M059J (cell line): ENCODE measurements at regions not wholly inside any gene's neighbourhood (a gene's known extent, or its start where the extent isn't known, plus 50 kb on each side); places are given as distances from the start of the nearest gene placed in this dataset.
A peak's percentile ranks its signal among the peaks of the same experiment; 100 is the strongest.

Experiments used
- DNase-seq: peaks from one replicate; pipeline ENCODE4 v3.0.0-alpha.2; 2012; ENCODE audit warnings: low read depth

DNA sequence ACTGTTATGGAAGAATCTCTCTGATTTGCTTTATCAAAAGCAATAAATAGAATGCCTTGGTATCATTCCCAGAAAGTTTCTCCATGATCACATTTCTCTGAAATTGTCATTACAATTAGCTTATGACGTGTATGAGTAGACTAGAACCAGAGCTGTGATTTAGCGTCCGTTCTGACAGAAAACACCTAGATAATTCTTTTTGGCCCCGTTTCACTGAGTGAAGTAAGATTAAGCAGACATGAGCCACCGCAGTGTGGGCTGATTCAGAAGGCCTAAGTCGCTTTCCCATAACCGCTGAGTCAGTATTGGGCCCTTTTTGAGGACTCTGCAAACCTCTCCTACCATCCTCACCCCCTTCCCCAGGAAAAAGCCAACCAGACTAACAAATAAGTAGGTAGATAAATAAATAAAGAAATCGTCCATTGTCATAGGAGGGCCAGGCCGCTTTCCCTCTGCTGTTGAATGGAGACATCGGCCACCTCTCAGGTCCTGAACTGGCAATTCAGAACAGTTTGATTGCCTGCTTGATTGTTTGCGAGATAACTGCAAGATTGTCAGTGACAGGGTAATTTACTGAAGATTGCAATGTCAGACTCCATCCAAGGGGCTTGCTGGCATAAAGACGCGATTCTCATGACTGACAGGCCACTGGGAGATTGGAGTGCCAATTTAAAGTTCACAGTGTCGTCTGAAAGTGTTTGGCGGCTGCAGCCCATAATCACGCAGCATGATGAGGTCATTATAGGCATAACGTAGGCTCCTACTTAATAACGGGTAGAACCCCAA is 105.0 kb upstream of the WWC1 start:
- DNase-seq, result no peak

DNA sequence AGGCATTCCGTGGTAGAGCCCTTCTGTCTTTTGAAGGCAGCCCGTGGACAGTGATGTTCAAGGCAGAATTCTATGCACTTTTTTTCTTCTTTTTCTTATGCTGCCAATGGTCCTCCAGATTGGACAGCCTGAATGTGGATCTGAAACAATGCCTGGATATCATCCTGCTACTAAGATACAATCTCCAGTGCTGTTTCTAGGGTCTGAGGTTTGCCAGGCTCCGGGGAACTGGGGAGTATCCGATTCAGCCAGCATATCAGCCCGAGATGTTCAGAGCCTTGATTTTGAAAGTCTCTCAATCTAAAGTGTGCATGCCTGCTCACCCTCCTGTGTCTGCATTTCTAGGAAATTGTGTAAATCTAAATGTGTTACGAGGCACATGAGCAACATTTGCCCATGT is 103.8 kb upstream of the WWC1 start:
- DNase-seq, result no peak

DNA sequence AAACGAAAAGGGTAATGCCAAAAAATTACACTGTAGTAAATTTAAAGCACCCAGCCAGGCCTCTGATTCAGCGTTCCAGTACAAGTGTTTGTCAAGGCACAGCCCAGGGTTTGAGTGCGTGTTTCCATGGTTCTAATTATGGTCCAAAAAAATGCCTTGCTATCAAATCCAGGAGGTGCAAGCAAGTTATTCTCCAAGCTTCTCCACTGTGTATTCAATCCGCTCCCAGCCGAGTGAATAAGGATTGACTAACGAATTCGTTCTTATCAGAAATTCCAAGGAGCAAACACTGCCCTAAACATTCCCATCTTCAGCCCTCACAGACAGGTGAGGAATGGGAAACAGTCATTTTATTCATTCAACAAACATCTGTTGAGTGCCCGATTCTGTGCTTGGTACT is 103.3 kb upstream of the WWC1 start:
- no peak for DNase-seq

DNA sequence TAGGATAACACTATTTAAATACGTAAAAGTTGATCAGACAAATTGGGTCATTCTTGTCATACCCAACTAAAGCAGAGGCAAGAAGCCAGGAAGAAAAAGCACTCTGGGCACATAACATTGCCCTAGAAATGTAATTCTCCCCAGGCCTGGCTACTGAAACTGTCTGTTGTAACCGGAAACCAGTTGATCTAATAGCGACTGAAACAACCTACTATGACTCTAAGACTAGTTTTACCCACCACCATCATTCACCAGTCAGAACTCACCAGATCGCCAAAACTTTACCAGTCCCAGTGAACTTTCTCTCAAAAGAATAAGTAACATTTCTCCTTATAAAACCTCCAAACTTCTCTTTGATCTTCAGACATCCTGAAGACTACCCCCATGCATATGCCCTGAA is 99.3 kb upstream of the WWC1 start:
- no peak for DNase-seq

DNA sequence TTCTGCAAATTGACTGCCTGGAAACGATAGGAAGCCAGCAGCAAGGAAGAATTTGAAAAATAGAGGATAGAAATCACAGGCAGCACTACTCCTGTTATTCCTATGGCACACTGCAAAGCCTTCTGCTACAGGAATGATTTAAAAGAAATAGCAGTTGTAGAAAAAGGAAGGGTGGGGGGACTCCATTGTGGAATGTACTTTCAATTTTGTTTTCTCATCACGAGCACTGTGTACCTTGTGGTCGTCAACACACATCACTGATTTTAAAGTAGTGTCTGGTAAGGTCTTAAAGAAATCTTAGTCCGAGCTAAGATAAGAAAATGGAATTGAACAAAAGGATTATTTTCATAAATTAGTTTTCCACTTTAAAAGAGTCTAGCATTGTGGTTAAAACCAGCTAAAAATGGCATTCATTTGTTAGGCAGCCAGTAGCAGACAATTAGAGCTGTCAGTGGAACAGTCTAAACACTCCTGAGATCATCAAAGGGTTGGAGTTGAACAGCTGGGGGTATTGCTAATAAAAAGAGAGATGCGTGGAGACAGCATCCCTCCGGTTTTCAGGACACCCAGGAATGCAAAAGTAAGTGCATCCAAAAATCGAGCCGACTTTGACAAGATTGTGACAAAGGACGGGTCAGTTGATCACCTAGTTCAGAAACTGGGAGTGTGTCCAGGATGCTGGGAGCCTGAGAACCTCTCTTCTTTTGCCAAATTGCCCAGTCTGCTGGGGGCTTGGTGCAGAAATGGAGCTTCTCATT is 97.8 kb upstream of the WWC1 start:
- no peak for DNase-seq

DNA sequence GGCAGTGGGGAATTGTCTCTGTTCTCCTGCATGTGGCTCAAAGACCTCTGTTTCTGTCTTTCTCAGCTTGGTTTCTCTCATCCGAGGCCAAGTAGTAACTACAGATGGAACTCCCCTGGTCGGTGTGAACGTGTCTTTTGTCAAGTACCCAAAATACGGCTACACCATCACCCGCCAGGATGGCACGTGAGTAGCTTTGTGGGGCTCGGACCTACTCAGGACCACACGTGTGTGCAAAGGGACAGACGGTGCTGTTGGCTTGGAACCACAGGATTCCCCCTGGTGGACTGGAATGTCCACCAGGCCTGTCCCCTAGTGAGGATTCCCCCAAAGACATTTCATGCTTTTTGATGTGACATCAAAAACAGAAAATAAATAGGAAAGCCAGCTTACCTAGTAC is 96.3 kb upstream of the WWC1 start:
- DNase-seq, result no peak

DNA sequence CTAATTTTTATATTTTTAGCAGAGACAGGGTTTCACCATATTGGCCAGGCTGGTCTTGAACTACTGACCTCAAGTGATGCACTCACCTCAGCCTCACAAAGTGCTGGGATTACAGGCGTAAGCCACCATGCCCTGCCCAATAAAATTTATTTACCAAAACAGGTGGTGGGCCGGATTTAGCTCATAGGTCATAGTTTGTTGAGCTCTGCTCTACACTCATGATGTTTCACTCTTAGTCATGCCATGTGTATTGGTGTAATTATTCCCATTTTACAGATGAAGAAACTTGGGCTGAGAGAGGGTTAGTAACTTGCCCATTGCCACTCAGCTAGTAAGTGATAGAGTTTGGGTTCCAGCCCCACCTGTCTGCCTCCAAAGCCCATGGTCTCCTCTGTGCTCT is 93.1 kb upstream of the WWC1 start:
- DNase-seq, result no peak

DNA sequence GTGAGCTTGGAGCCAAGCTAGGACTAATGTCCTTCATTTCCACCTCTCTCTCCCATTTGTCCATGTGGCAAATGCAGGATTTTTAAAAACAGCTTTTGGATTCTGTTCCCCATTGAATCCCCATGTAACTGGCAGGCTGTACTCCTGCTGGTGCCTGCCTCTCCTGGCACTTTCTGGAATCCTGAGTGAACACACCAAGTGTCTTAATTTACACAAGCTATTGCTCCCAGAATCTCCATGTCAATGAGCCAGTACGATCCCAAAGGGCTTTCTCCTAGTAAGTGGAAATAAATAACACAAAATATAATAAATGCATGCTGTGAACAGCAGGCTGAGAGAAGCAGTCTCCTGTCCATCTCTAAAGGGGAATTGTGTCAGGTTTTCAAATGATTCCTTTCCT is 88.4 kb upstream of the WWC1 start:
- no peak for DNase-seq

DNA sequence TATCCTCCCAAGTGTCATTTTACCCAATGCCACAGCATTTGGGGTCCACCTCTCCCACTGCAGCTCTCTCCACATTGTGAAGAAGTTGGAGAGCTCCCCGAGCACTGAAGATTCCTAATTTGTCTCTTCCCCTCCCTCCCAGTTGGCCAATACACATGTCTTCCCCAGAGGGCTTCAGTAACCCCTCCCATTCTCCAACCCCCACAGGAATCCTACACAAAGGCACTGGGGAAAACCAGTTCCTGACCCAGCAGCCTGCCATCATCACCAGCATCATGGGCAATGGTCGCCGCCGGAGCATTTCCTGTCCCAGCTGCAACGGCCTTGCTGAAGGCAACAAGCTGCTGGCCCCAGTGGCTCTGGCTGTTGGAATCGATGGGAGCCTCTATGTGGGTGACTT is 87.3 kb upstream of the WWC1 start:
- no peak for DNase-seq

DNA sequence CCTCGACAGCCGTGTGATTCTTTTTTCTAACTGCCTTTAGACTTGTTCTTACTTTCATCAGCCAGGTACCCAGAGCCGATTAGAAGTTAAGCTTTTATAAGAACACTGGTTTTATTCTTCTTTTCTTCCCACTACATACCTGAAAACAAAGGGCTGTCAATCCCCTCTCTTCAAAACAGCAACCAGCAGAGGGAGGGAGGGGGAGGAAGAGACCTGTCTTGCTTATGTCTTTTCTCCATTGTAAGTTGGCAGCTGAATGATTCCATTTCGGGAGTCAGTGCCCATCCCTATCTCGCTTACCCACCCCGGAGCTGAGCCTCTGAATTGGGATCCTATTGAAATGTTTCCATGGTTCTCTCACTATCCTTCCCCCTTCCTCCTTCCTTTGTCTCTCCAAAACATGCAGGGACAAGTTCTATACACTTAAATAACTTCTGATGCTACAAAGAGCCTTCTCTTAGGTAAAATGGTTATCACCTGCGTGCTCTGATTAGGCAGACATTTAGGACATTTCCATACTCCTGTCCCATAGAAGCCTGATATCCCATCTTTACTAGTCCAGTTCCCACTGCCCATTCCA is 83.9 kb upstream of the WWC1 start:
- DNase-seq, result no peak

DNA sequence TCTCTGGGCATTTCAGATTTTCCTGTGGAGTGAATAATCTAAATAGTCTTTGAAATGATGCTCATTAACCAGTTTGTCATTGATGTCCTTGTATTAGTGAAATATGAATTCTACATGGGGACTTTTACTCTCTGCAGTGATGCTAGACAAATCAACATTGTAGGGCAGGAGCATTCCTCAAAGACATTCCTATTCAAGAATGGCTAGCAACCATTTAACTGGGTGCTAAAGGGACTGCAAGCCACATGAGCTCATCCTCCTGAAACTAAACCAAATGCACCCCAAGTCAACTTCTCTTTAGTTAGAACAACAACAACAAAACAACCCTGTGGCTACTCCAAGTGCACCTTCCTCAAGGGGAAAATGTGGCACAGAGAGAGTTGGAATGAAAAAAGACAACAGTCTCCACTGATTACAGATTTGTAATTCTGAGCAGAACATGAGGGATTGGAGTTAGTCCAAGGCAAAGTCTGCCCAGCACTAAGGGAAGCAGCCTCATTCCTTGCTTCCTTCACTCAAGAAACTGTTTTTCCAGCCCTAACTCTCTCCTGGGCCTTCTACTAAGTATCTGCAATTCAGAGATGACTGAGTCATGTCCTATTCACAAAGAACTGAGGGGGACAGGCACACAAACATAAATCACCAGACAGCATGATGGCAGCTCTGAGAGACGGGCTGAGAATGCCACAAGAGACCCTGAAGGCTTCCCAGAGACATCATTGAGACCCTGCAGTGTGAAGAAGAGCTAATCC is 82.0 kb upstream of the WWC1 start:
- DNase-seq, result no peak

DNA sequence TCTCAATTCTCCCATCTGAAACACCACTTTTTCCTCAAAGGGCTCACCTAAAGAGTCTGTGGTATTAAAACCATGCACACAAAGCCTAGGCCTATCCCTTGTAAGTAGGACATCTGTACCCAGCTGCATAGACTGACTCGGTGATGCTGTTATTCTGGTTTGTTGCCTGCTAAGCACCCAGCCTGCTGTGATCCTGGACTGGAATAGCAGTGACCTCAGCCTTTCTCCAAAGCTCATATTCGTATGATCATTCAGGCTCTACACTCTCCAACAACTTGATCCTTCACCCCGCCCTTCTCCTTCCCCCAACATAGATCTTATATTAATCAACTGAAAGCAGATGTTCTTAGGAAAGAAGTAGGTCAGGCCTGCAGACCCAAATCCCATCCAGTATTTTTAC is 81.4 kb upstream of the WWC1 start:
- DNase-seq, result no peak

DNA sequence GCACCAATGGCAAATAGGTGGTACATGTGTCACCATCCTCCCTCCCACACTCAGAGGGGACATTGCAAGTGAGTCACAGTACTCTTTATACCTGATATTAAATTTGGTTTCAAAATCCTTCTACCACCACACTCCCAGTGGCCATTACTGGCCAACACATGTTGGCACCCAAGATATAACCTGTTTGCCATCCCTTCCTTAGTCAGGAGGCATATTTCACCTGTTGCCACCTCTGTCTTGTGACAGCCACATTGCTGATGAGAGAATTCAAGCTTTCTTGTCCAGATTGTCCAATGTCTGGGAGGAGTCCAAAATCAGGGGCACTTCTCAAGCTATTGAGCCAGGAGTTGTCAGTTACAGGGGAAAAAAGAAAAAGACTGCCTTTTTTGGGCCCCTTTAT is 80.2 kb upstream of the WWC1 start:
- no peak for DNase-seq

DNA sequence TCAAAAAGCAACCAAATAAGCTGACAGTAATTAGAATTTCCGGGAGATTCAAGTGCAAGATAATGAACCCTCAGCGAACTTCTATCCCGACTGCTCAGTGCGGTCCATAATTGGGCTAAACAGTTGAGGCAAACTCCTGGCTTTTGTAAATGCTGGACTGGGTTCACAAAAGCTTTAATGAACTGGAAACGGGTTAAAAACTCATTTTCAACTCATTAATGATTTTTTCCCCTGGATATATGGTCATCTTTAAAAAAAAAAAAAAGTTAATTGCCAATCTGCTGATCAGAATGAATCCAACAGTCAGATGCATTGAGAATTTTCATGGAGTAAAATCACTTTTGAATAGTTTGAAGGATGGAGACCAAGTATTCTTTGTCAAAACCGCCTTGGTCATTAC is 79.5 kb upstream of the WWC1 start:
- DNase-seq, result no peak

DNA sequence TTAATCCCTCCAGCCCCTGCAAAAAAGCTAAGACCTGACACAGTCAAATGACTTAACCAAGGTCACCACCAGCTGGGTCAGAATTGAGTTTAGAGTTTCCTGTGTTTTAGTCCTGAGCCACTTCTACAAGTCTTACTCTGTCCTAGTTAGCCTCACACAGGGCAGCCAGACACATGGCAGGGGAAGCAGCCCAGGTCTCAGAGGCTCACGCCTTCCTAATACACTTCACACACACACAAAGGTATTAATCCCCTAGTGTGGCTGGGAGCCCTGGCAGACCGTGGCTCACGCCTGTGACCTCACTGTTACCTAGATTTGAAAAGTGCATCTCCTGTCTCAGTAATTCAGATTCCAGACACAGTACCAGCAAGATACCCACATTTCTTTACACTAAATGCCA is 77.4 kb upstream of the WWC1 start:
- no peak for DNase-seq

DNA sequence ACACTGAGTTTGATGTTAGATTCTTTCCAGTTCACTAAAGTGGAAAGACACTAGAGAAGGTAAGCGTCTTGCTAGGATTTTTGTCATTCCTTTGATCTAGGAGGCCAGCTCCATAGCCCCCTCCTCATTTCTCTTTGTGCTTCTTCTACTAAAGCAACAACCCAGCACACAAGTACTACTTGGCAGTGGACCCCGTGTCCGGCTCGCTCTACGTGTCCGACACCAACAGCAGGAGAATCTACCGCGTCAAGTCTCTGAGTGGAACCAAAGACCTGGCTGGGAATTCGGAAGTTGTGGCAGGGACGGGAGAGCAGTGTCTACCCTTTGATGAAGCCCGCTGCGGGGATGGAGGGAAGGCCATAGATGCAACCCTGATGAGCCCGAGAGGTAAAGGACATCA is 76.6 kb upstream of the WWC1 start:
- DNase-seq, result no peak

DNA sequence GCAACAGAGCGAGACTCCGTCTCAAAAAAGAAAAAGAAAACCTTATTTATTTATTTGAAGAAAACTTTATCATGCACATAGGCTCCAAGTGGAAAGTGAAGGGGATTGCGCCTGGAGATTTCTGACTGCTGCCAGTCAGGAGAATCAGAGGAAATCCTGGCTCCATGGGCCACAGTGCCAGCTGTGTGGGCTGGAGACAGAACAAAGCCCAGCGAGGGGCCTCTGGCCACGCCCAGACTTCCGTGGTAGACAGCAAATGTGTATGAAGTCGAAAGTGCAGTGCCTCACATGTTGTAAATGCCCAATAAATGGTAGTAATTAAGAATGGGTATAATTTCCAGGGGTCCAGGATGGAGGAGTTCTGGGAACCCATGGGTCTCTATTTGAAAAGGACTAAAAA is 75.8 kb upstream of the WWC1 start:
- DNase-seq, result no peak

DNA sequence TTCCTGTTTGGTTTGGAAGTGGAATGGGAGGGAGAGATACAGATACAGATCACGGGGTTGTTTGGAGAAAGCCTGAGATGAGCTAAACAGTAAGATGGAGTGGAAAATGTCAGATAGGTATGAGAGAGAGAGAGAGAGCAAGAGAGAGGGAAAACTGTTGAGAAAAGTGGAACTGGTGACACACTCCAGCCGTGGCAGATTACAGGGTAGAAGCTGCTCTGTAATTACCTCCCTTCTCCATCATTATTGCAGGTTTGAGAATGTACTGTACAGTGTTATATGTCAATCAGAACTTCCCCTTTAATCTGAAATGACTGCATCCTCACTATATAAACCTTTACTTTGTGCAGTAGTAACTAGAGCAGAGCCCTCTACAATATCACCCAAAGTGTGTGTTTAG is 74.5 kb upstream of the WWC1 start:
- no peak for DNase-seq

DNA sequence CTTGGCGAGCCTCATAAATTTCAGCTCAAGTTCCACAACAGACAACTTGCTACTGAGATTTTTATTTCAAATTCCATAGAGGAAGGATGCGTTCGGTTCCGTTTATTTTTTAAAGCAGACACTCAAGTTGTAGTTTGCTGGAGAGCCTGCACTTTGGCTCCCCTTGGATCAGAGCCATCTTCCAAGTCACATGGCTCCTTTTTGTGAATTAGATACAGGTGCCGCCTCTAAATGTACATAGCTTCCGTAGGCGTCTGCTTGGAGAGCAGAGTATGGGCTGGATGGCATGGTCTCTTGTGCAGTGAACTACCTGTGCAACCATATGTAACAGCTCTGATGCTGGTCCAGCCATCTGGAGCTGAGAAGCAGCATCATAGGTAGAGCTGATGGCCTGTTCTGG is 73.9 kb upstream of the WWC1 start:
- DNase-seq, result no peak

DNA sequence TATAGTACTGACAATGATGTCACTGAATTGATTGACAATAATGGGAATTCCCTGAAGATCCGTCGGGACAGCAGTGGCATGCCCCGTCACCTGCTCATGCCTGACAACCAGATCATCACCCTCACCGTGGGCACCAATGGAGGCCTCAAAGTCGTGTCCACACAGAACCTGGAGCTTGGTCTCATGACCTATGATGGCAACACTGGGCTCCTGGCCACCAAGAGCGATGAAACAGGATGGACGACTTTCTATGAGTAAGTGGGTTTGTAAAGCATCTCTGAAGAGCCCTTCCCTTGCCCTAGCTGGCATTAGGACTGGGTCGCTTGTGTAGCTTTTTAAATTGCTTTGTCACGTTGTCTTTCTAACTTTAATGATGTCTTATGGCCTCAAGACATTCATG is 72.7 kb upstream of the WWC1 start:
- DNase-seq, result no peak

DNA sequence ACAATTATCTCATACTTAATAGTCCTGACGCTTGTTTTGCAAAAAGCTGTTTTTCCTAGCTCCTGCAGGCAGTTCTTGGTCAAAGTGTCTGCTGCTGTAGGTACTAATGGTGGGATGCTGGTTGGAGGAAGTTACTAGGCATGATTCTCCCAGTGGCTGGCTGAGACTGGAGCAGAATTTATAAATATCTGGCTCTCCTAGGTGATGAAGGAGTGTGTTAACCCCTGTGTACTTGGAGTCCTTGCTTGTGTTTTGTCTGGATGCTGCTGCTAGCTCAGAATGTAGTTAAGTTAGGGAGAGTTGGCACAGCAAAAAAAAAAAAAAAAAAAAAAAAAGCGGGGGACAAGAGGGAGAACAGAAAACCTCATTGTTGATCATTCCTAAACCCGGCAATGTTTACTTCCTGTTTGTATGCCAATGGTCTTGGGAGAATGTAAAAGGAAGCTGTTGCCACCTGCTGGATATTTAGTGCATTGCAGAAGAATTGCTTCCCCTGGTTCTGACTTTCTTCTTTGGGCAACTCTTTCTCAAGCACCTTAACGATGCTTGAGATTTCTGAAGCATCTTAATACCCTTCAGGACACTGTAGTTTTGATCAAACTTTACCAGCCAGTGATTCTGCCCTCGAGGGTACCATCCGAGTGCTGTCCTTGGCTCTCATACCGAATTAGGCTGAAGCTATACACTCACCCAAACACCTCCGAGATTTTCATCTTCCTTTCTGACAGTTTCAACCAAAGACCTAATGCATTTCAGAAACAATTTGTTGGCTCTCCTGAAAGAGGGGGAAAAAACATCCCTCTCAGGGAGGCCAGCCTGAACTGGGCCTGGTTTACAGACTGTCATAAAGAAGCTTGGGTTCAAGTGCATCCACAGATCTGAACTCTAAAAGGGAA is 71.7 kb upstream of the WWC1 start:
- DNase-seq, result peak; percentile 82

DNA sequence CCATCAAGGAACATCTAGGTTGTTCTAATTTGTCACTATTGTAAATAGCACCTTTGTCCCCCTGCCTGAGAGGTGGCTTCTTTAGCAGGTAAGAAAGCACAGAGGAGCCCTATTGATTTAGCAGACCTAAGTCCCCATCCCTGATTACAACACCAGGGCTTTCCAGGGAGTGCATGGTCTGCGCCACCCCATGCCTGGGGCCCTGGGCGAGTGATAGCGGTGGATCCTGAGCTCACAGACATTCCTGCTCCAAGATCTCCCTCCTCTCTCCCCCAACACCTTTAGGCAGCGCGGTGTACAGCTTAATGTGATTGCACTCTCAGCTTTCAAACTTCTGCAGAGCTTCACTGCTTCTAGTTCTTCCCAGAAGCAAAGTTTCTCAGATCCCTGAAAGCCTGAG is 67.4 kb upstream of the WWC1 start:
- no peak for DNase-seq
